NB4 (cell line): ENCODE measurements at regions not wholly inside any gene's neighbourhood (a gene's known extent, or its start where the extent isn't known, plus 50 kb on each side); places are given as distances from the start of the nearest gene placed in this dataset.

ENCODE experiments used
- DNase-seq: peaks from one replicate; pipeline ENCODE4 v3.0.0; 2010; ENCODE audit warnings: low read depth
- H3K4me3 ChIP-seq: one replicate; pipeline ENCODE4 v1.5.1; 2011; ENCODE audit warnings: mild to moderate bottlenecking, low read depth, low read length, moderate library complexity
- MYC ChIP-seq: IDR thresholded peaks from 2 replicates; pipeline ENCODE4 v1.6.1; 2011; ENCODE audit warnings: low read depth, low read length
- POLR2A ChIP-seq: IDR thresholded peaks from 2 replicates; pipeline ENCODE4 v1.6.1; 2011; ENCODE audit warnings: mild to moderate bottlenecking; ENCODE audit not compliant: insufficient read length; ENCODE audit errors: extremely low read depth
- TF ChIP-seq, protein P1 (sequence below): IDR thresholded peaks from one replicate; pipeline ENCODE4 v1.5.1; 2012; ENCODE audit warnings: low read depth, low read length
- TF ChIP-seq, protein P2 (sequence below): IDR thresholded peaks from 2 replicates; pipeline ENCODE4 v1.6.1; 2011; ENCODE audit warnings: low read depth, low read length

- TF ChIP-seq, protein P1, sequence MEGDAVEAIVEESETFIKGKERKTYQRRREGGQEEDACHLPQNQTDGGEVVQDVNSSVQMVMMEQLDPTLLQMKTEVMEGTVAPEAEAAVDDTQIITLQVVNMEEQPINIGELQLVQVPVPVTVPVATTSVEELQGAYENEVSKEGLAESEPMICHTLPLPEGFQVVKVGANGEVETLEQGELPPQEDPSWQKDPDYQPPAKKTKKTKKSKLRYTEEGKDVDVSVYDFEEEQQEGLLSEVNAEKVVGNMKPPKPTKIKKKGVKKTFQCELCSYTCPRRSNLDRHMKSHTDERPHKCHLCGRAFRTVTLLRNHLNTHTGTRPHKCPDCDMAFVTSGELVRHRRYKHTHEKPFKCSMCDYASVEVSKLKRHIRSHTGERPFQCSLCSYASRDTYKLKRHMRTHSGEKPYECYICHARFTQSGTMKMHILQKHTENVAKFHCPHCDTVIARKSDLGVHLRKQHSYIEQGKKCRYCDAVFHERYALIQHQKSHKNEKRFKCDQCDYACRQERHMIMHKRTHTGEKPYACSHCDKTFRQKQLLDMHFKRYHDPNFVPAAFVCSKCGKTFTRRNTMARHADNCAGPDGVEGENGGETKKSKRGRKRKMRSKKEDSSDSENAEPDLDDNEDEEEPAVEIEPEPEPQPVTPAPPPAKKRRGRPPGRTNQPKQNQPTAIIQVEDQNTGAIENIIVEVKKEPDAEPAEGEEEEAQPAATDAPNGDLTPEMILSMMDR: no peak
- TF ChIP-seq POLR2A (no peak), MYC (no peak)
- TF ChIP-seq, protein P2, sequence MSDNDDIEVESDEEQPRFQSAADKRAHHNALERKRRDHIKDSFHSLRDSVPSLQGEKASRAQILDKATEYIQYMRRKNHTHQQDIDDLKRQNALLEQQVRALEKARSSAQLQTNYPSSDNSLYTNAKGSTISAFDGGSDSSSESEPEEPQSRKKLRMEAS: no peak
- DNase-seq: no peak
- H3K4me3 ChIP-seq: no peak overlapping the region
Observed at GRCh38 chr5:71828291-71829040, 109.4 kb downstream of the CARTPT start.

DNA sequence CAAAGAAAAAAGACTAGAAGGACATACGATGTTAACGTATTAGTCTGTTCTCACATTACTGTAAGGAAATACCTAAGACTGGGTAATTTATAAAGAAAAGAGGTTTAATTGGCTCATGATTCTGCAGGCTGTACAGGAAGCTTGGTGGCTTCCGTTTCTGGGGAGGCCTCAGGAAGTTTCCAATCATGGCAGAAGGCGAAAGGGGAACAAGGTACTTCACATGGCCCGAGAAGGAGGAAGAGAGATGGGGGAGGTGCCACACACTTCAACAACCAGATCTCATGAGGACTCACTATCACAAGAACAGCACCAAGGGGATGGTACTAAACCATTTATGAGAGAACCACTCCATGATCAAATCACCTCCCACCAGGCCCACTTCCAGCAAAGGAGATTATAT is 110.1 kb downstream of the CARTPT start:
- H3K4me3 ChIP-seq: no peak overlapping the region
- TF ChIP-seq, protein P1: no peak
- TF ChIP-seq POLR2A (no peak), MYC (no peak)
- TF ChIP-seq, protein P2: no peak
- DNase-seq: peak; percentile 38

- no peak for TF ChIP-seq POLR2A
- TF ChIP-seq, protein P1: no peak
- TF ChIP-seq, protein P2: no peak
- no peak for TF ChIP-seq MYC
- DNase-seq: peak; percentile 9
- no peak overlapping the region for H3K4me3 ChIP-seq
Observed at GRCh38 chr5:71830681-71831539, 111.8 kb downstream of the CARTPT start.

- H3K4me3 ChIP-seq: no peak overlapping the region
- no peak for DNase-seq
- TF ChIP-seq MYC (no peak), POLR2A (no peak)
- TF ChIP-seq, protein P2: no peak
- TF ChIP-seq, protein P1: no peak
Observed at GRCh38 chr5:71832812-71833715, 114.0 kb downstream of the CARTPT start.

DNA sequence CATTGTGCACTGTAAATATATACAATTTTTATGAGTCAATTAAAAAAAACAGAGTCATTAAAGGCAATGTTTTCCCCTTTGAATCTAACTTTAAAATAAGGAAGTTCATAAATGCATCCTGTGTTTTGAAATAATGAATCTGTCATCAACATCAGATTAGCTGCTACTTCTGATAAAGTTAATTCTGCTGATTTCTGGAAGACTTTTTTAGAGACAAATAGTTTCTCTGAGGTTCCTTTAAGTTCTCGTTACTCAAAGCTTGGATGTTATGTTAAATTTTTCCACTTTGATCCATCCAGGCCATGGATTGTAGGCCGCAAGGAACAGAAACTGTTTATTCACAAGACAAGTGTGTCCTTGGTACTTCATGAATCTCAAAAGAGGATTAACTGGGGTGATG is 115.5 kb downstream of the CARTPT start:
- H3K4me3 ChIP-seq: no peak overlapping the region
- TF ChIP-seq, protein P1: no peak
- no peak for TF ChIP-seq MYC
- TF ChIP-seq POLR2A: no peak
- TF ChIP-seq, protein P2: no peak
- DNase-seq: peak; percentile 5
